ENCODE measurements at regions not wholly inside any gene's neighbourhood (a gene's known extent, or its start where the extent isn't known, plus 50 kb on each side); places are given as distances from the start of the nearest gene placed in this dataset.

DNA sequence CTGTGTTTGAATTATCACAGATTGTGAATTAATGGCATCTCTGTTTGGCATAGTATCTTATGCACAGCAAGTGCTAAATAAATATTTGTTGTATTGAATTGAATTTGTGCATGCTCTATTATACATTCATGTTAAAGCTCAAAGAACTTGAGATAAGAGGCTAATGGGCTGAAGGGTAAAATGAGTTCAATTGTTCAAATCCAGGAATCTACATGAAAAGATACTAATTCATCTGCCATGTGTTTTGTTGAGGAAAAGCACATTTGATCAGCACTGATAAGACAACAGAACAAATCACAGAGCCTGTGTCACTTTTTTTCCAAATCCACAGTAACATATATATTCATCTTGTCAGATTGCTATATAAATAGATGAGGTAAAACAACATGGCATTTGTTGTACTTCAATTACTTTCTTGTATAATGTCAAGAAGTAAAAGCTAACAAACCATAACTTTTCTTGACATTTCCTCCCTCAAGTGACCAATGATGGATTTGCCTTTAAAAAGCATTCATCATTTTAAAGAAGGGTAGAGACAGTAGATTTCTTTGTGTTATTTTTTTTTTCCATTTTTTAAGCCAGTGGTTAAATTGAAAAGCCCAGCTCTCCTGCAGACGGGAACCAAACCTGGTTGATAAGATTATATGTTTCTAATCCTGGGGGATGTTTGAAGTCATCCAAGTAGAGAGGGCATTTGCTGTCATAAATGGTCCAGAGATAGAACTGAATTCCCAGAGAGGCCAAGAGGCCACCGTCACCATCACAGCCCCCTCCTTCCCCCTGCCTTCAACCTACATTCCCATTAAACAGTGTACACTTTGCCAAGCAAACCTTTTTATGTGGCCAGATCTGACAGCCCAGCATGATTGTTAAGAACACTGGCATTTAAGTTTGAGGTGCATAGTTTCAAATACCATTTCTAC, 123.0 kb downstream of the CHD9NB start:
- no peaks in the 10 kb centered on the region for H3K9me3 ChIP-seq (ENCODE audit: control insufficient read depth, insufficient read depth, low read depth, low read length)
- no peaks in the 10 kb centered on the region for H3K36me3 ChIP-seq (ENCODE audit: control insufficient read depth in 2 of 2, insufficient read depth in 1 of 2, low read length in 2 of 2)
- TF ChIP-seq ZNF677 (tag by site-specific recombination; IDR thresholded peaks at IDR 0.05) (no peak), WT1 (tag by site-specific recombination; IDR thresholded peaks at IDR 0.05) (no peak), FEZF1 (tag by site-specific recombination; IDR thresholded peaks at IDR 0.05) (no peak), ZNF2 (tag by site-specific recombination; IDR thresholded peaks at IDR 0.05) (no peak), ZNF248 (tag by site-specific recombination; IDR thresholded peaks at IDR 0.05) (no peak), ZNF549 (tag by site-specific recombination; IDR thresholded peaks at IDR 0.05) (no peak), ZNF155 (tag by site-specific recombination; IDR thresholded peaks at IDR 0.05) (no peak), ZNF529 (tag by site-specific recombination; IDR thresholded peaks at IDR 0.05; ENCODE audit: insufficient replicate concordance) (no peak), ZNF658 (tag by site-specific recombination; IDR thresholded peaks at IDR 0.05) (no peak), ZBTB20 (tag by site-specific recombination; IDR thresholded peaks at IDR 0.05) (no peak), TCF7L2 (IDR thresholded peaks at IDR 0.05; ENCODE audit: borderline replicate concordance, low read depth, low read length) (no peak), ZNF660 (tag by site-specific recombination; IDR thresholded peaks at IDR 0.05) (no peak)
- TF ChIP-seq, protein P1, sequence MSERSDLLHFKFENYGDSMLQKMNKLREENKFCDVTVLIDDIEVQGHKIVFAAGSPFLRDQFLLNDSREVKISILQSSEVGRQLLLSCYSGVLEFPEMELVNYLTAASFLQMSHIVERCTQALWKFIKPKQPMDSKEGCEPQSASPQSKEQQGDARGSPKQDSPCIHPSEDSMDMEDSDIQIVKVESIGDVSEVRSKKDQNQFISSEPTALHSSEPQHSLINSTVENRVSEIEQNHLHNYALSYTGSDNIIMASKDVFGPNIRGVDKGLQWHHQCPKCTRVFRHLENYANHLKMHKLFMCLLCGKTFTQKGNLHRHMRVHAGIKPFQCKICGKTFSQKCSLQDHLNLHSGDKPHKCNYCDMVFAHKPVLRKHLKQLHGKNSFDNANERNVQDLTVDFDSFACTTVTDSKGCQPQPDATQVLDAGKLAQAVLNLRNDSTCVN (tag by site-specific recombination; optimal IDR thresholded peaks at IDR 0.05): no peak
- POLR2A ChIA-PET: no interaction called here
- CTCF ChIA-PET: interaction anchor here (1.3 kb wide), 1 partner anchor 17 kb away, joined by 5 read pairs; no protein-coding TSS in a partner anchor
- H3K4me1 ChIP-seq (ENCODE audit: control insufficient read depth, insufficient read depth, low read length): no peaks in the 10 kb centered on the region
- H3K27ac ChIP-seq (ENCODE audit: extremely low read depth, low read depth, low read length): no peak overlapping the region
- H3K4me3 ChIP-seq (ENCODE audit: low read depth, low read length): no peak overlapping the region

DNA sequence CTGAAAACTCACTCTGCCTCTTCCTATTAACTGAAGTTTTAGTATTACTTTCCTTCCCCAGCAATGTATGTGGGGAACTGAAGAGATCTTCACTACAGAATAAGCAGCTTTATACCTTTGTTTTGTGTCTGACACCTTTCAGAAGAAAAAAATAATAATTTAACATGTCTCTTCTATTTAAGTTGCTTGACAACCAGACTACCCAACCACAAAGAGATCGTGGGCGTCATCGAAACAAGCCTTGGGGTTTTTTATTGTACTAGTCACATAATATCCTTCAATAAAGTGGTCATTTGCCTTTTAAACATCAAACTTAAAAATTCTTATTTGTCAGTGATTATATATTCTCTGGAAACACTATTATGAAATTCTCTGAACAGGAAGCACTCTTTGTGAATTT, 123.7 kb downstream of the CHD9NB start:
- no peak overlapping the region for H3K4me3 ChIP-seq (ENCODE audit: low read depth, low read length)
- no peaks in the 10 kb centered on the region for H3K4me1 ChIP-seq (ENCODE audit: control insufficient read depth, insufficient read depth, low read length)
- H3K27ac ChIP-seq (ENCODE audit: extremely low read depth, low read depth, low read length): no peak overlapping the region
- CTCF ChIA-PET: interaction anchor here (1.3 to 3.4 kb wide), 3 partner anchors 16 to 738 kb away, joined by 4 to 21 read pairs (median 5); no protein-coding TSS in a partner anchor
- no peaks in the 10 kb centered on the region for H3K36me3 ChIP-seq (ENCODE audit: control insufficient read depth in 2 of 2, insufficient read depth in 1 of 2, low read length in 2 of 2)
- no peaks in the 10 kb centered on the region for H3K9me3 ChIP-seq (ENCODE audit: control insufficient read depth, insufficient read depth, low read depth, low read length)
- POLR2A ChIA-PET: no interaction called here
- no peak for TF ChIP-seq ZNF560 (tag by site-specific recombination; IDR thresholded peaks at IDR 0.05; ENCODE audit: borderline replicate concordance)
- no peak for TF ChIP-seq ZNF146 (tag by site-specific recombination; IDR thresholded peaks at IDR 0.05)
- no peak for TF ChIP-seq REPIN1 (tag by site-specific recombination; IDR thresholded peaks at IDR 0.05; ENCODE audit: low read depth)
- TF ChIP-seq ZNF350 (tag by site-specific recombination; IDR thresholded peaks at IDR 0.05): no peak
- TF ChIP-seq ZNF366 (tag by site-specific recombination; conservative IDR thresholded peaks at IDR 0.05): no peak
- TF ChIP-seq, protein P2, sequence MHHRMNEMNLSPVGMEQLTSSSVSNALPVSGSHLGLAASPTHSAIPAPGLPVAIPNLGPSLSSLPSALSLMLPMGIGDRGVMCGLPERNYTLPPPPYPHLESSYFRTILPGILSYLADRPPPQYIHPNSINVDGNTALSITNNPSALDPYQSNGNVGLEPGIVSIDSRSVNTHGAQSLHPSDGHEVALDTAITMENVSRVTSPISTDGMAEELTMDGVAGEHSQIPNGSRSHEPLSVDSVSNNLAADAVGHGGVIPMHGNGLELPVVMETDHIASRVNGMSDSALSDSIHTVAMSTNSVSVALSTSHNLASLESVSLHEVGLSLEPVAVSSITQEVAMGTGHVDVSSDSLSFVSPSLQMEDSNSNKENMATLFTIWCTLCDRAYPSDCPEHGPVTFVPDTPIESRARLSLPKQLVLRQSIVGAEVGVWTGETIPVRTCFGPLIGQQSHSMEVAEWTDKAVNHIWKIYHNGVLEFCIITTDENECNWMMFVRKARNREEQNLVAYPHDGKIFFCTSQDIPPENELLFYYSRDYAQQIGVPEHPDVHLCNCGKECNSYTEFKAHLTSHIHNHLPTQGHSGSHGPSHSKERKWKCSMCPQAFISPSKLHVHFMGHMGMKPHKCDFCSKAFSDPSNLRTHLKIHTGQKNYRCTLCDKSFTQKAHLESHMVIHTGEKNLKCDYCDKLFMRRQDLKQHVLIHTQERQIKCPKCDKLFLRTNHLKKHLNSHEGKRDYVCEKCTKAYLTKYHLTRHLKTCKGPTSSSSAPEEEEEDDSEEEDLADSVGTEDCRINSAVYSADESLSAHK (tag by site-specific recombination; IDR thresholded peaks at IDR 0.05): no peak
- TF ChIP-seq ZNF169 (tag by site-specific recombination; IDR thresholded peaks at IDR 0.05): no peak
- no peak for TF ChIP-seq ZNF112 (tag by site-specific recombination; IDR thresholded peaks at IDR 0.05)
- no peak for TF ChIP-seq WT1 (tag by site-specific recombination; IDR thresholded peaks at IDR 0.05)
- TF ChIP-seq ZNF2 (tag by site-specific recombination; IDR thresholded peaks at IDR 0.05): no peak
- no peak for TF ChIP-seq ZNF391 (tag by site-specific recombination; IDR thresholded peaks at IDR 0.05; ENCODE audit: borderline replicate concordance, low read depth)
- no peak for TF ChIP-seq OVOL3 (tag by site-specific recombination; IDR thresholded peaks at IDR 0.05)
- no peak for TF ChIP-seq ZNF211 (tag by site-specific recombination; IDR thresholded peaks at IDR 0.05; ENCODE audit: low read depth)
- no peak for TF ChIP-seq ZNF555 (tag by site-specific recombination; conservative IDR thresholded peaks at IDR 0.05)
- TF ChIP-seq, protein P3, sequence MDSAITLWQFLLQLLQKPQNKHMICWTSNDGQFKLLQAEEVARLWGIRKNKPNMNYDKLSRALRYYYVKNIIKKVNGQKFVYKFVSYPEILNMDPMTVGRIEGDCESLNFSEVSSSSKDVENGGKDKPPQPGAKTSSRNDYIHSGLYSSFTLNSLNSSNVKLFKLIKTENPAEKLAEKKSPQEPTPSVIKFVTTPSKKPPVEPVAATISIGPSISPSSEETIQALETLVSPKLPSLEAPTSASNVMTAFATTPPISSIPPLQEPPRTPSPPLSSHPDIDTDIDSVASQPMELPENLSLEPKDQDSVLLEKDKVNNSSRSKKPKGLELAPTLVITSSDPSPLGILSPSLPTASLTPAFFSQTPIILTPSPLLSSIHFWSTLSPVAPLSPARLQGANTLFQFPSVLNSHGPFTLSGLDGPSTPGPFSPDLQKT (IDR thresholded peaks at IDR 0.05; ENCODE audit: borderline replicate concordance, low read depth, low read length): no peak
- TF ChIP-seq ZNF114 (tag by site-specific recombination; IDR thresholded peaks at IDR 0.05): no peak
- no peak for TF ChIP-seq ZNF621 (tag by site-specific recombination; IDR thresholded peaks at IDR 0.05)
- no peak for TF ChIP-seq ZNF792 (tag by site-specific recombination; IDR thresholded peaks at IDR 0.05)

All from HEK293 (cell line).